ENCODE measurements at regions not wholly inside any gene's neighbourhood (a gene's known extent, or its start where the extent isn't known, plus 50 kb on each side); places are given as distances from the start of the nearest gene placed in this dataset.
"Not testable (repeated sequence)": the region's sequence is repeated elsewhere in the genome, so short reads cannot be mapped to it uniquely, and the experiment has no call there.

DNA sequence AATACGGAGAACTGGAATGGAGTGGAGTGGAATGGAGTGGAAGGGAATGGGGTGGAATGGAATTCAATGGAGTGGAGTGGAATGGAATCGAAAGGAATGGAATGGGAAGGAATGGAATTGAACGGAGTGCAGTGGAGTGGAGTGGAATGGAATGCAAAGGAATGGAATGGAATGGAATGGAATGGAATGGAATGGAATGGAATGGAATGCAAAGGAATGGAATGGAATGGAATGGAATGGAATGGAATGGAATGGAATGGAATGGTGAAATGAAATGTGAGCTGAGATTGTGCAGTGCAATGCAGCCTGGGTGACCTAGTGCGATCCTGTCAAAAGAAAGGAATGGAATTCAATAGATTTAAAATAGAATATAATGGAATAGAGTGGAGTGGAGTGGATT lies 357.3 kb upstream of the WSB1 start:
- not testable (repeated sequence) for DNase-seq

DNA sequence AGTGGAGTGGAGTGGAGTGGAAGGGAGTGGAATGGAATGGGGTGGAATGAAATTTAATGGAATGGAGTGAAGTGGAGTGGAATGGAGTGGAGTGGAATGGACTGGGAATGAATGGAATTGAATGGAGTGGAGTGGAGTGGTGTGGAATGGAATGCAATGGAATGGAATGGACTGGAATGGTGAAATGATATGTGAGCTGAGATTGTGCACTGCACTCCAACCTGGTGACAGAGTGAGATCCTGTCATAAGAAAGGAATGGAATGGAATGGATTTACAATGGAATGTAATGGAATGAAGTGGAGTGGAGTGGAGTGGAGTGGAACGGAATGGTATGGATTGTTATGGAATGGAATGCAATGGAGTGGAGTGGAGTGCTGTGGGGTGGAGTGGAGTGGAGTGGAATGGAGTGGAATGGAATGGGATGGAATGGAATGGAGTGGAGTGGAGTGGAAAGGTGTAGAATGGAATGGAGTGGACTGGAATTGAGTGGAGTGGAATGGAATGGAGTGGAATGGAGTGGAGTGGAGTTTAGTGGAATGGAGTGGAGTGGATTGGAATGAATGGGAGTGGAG lies 356.1 kb upstream of the WSB1 start:
- DNase-seq = not testable (repeated sequence)

DNA sequence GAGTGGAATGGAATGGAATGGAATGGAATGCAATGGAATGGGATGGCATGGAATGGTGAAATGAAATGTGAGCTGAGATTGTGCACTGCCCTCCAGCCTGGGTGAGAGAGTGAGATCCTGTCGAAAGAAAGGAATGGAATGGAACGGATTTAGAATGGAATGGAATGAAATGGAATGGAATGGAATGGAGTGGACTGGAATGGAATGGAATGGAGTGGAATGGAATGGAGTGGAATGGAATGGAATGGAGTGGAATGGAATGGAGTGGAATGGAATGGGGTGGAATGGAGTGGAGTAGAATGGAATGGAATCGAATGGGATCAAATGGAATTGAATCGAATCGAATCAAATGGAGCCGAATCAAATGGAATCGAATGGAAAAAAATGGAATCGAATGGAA lies 354.2 kb upstream of the WSB1 start:
- DNase-seq = not testable (repeated sequence)

DNA sequence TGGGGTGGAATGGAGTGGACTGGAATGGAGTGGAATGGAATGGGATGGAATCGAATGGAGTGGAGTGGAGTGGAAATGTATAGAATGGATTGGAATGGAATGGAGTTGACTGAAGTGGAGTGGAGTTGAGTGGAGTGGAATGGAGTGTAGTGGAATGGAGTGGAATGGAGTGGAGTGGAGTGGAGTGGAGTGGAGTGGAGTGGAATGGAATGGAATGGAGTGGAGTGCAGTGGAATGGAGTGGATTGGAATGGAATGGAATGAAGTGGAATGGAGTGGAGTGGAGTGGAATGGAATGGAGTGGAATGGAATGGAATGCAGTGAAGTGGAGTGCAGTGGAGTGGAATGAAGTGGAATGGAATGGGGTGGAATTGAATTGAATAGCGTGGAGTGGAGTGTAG lies 353.3 kb upstream of the WSB1 start:
- not testable (repeated sequence) for DNase-seq

DNA sequence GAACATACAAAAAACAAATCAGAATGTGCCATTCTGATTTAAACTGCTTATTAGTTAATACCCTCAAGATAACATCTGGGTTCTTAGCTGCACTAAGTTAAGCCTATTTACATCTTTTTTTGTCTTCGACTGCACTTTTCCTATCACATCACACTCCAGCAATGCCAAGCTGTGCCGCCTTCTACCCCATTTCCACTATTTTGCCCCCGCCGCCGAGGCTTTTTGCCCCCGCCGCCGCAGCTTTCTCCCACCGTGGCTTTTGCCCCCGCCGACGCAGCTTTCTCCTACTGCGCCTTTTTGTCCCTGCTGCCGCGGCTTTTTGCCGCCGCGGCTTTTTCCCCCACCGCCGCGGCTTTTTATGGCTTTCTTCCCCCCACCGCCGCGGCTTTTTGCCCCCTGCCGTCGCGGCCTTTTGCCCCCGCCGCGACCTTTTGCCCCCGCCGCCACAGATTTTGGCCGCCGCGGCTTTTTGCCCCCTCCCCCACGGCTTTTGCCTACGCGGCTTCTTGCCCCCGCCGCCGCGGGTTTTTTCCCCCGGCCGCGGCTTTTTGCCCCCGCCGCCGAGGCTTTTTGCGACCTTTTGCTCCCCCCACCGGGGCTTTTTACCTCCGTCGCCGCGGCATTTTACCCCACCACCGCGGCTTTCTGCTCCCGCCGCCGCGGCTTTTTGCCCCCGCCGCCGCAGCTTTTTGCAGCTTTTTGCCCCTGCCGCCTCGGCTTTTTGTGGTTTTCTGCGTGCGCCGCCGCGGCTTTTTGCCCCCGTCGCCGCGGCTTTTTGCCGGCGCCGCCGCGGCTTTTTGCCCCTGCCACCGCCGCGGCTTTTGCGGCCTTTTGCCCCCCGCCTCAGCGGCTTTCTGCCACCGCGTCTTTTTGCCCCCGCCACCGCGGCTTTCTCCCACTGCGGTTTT lies 331.4 kb upstream of the WSB1 start:
- DNase-seq = no peak

DNA sequence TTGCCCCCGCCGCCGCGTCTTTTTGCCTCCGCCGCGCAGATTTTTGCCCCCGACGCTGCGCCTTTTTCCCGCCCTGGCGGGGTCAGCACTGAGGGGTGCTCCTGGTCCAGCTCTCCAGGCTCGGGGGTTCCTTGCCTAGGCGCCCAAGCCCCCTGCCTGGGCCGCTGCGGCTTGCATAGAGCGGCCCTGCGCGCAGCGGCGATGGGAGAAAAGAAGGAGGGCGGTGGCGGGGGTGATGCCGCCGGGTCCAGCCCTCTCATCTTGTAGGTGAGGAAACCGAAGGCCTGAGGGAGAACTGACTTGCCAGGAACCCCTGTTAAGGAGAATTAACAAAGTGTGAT lies 330.8 kb upstream of the WSB1 start:
- DNase-seq = no peak

DNA sequence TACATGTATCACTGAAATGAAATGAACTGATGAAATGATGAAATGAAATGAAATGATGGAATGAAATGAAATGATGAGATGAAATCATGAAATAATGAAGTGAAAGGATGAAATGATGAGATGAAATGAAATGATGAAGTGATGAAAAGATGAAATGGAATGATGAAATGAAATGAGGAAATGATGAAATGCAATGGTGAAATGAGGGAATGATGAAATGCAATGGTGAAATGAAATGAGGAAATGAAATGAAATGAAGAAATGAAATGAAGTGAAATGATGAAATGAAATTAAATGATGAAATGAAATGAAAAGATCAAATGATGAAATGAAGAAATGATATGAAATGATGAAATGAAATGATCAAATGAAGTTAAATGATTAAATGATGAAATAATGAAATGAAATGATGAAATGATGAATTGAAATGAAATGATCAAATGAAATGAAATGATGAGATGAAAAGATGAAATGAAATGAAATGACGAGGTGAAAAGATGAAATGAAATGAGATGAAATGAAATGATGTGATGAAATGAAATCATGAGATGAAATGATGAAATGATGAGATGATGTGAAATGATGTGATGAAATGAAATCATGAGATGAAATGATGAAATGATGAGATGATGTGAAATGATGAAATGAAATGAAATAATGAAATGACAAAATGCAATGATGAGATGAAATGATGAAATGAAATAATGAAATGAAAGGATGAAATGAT lies 327.9 kb upstream of the WSB1 start:
- DNase-seq = not testable (repeated sequence)

DNA sequence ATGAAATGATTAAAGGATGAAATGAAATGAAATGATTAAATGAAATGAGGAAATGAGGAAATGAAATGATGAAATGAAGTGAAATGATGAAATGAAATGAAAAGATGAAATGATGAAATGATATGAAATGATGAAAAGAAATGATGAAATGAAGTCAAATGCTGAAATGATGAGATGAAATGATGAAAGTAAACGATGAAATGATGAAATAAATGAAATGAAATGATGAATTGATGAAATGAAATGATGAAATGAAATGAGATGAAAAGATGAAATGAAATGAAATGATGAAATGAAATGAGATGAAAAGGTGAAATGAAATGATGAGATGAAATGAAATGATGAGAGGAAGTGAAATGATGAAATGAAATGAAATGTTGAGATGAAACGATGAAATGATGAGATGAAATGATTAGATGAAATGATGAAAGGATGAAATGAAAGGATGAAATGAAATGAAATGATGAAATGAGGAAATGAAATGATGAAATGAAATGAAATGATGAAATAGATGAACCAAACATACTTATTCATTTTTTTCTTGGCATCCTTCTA lies 327.2 kb upstream of the WSB1 start:
- DNase-seq = not testable (repeated sequence)

DNA sequence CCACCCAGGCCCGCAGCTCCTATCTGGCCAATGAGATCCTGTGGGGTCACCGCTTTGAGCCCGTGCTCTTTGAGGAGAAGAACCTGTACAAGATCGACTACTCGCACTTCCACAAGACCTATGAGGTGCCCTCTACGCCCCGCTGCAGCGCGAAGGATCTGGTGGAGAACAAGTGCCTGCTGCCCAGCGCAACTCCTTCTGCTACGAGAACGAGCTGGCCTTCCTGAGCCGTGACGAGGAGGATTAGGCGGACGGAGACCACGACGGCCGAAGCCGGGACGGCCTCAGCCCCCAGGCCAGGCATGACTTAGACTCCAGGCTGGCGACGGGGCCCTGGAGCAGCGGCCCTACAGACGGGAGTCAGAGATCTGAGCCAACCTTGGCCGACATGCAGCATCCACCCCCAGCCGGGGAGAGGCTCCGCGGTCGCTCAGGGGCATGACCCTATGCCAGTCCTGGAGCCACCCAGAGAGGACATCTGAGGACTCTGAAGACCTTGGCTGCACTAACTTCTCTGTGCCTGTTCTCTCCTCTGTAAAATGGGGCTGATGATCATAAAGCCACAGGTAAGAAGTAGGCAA lies 312.0 kb upstream of the WSB1 start:
- DNase-seq = not testable (repeated sequence)

DNA sequence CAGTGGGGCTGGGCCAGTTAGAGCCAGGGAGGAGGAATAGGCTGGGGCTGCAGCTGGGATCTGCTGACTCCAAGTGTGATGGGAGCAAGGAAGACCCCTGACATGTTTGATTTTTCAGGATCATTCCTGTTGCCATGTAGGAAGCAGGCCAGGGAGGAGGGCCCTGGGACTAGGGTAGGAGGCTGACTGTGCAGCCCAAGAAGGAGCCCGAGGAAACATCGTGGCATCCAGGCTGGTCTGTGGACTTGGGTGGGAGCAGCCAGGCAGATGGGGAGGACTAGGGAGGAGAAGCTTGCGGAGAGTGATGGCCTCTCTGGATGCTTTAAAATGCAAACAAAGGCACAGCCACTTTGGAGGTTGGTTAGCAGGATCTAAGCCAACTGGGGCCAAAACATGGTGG lies 311.4 kb upstream of the WSB1 start:
- DNase-seq = not testable (repeated sequence)

DNA sequence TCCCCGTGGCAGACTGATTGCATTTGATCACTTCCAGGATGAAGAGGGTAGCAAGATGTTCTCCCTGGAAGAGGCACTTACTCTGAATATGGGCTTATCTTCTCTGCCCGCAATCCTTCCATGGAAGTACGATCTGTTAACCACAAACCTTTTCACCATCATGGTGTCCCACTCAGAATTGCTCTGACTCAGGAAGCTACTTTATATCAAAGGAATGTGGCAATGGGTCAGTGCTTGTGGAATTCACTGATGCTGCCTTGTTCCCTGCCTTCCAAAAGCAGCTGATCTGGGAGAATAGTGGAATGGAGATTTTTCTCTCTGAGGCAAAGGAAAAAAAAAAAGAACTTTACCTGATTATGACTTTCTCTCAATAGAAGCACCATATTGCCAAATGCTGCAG lies 306.1 kb upstream of the WSB1 start:
- DNase-seq = not testable (repeated sequence)

DNA sequence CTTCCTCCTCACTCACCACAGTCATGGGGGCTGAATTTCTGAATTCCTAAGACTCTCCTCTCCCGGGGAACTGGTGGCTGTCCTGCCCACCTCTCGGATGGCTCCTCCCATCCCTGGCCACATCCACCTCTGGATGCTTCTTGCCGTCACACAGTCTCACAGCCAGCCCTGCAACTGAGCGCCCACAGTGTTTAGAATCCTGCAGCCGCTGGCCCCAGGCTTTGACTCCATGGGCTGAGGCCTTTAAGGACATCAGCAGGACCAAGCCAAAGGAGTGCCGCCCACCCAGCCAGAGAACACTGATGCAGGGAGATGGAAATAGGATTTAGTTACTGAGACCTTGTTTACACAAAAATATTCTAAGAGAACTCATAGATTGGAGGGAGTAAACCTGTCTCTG lies 299.3 kb upstream of the WSB1 start:
- DNase-seq = not testable (repeated sequence)

DNA sequence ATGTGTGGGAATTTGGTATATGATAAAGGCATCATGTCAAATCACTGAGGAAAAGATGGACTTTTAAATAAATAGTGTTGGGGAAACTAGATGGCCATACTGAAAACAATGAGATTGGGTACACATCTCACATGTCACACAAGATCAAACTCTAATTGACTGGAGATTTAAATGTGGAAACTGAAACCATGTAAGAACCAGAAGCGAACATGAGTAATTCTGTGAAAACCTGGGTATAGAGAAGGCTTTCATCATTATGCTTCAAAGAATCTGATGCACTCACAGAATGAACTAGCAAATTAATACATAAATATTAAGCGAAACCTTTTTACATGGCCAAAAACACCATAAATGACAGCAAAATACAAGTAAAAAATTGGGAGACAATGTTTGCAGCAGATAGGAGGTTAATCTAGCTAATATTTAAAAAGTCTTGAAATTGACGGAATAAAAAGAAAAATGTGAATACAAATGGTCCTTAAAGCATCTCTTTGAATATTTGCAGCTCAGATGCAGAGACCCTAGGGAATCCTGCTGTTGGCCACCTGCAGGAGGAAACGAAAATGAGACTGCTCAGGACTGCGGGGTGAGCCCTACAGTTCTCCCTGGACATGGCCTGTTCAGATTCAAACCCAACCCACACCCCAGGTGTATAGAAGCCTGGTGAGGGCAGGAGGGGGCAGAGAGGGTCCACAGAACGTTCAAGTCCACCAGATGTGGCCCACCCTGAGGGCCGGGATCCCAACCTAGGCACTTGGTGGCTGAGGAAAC lies 297.6 kb upstream of the WSB1 start:
- not testable (repeated sequence) for DNase-seq

DNA sequence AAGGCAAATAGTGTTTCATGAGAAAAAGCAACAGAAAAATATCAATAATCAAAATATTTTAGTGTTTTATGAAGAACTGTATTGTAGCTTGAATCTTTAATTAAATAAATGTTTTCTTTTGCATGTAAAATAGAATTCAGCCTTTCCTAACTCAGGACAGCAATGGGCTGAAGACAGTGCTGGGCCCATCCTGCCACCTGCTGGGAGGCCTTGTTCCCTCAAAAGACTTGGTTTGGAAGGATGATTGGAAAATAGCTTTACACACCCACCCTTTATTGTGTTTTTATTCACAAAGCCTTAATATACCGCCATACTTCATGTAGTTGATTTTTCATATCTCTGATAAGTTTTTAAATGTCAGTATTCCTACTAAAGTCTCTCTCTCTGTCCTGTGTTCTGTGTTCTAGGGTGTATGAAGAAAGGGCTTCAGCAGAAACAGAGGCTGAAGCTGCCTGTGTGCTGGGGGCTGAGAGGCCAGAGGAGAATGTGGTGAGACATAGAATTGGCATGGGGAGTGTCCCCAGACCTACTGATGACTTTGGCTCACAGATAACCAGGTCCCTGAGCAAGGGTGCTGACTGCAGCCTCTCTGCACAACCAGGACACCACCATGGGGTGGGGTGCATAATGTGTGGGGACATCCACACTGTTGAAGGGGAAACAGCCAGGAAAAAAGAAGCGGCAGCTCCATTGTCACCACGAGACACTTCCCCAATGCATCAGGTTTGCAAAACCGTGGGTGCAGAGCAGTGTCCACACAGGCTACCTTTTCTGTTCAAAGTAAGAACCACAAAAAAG lies 286.0 kb upstream of the WSB1 start:
- DNase-seq = not testable (repeated sequence)

DNA sequence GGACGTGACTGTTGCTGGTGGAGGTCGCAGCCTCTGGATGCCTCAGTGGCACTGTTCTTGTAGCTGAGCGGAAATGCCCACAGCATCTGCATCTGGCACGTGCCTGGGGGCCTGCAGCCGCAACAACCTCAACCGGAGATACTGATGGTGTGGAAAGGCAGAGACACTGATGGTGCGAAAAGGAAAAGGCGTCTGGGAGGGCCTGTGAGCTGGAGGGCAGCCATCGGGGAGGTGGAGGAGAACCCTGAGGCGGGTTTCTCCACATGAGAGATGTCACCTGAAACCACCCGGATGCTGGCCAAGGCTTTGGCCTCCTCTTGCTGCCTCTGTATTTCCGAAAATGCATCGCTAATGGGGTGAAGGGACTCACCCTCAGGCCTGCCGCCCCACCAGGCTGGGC lies 284.8 kb upstream of the WSB1 start:
- no peak for DNase-seq

DNA sequence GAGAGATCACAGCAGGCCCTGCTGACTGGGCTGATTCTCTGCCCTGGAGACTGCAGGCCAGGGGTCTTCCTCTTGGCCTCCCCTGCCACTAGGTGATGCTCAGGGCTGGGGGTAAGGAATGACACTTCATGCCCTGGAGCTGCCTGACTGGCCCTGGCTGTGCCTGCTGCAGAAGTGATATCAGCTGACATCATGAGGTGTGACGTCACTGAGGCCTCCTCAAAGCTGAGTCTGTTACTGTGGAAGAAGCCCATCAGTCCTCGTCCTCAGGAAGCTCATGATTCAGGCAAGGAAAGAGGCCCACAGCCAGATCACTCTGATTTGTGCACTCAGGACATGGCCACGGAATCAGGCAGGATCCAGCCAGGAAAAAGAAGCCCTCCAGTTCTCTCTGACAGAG lies 283.8 kb upstream of the WSB1 start:
- not testable (repeated sequence) for DNase-seq

DNA sequence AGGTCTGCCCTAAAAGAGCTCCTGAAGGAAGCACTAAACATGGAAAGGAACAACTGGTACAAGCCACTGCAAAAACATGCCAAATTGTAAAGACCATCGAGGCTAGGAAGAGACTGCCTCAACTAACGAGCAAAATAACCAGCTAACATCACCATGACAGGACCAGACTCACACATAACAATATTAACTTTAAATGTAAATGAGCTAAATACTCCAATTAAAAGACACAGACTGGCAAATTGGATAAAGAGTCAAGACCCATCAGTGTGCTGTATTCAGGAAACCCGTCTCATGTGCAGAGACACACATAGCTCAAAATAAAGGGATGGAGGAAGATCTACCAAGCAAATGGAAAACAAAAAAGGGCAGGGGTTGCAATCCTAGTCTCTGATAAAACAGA lies 263.4 kb upstream of the WSB1 start:
- not testable (repeated sequence) for DNase-seq

DNA sequence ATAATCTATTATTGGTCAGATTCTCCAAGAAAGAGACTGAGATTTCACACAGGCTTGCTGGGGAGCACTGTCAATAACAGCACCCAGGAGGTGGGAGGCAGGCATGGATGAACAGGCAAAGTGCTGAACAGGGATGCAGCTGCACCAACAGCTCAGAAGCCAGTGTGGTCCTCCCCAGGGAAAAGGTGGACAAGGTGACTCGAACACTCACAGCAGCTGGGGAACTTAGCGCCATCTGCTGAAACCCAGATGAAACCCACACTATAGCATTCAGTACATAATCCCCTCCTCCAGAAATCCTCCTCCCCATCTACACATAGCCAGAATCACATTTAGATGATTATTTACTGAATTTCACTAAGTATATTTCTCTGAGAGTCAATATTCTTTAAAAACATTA lies 255.2 kb upstream of the WSB1 start:
- DNase-seq = no peak

DNA sequence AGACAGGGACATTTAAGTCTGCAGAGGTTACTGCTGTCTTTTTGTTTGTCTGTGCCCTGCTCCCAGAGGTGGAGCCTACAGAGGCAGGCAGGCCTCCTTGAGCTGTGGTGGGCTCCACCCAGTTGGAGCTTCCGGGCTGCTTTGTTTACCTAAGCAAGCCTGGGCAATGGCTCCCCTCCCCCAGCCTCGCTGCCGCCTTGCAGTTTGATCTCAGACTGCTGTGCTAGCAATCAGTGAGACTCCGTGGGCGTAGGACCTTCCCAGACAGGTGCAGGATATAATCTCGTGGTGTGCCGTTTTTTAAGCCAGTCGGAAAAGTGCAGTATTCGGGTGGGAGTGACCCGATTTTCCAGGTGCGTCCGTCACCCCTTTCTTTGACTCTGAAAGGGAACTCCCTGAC lies 248.9 kb upstream of the WSB1 start:
- DNase-seq = not testable (repeated sequence)

DNA sequence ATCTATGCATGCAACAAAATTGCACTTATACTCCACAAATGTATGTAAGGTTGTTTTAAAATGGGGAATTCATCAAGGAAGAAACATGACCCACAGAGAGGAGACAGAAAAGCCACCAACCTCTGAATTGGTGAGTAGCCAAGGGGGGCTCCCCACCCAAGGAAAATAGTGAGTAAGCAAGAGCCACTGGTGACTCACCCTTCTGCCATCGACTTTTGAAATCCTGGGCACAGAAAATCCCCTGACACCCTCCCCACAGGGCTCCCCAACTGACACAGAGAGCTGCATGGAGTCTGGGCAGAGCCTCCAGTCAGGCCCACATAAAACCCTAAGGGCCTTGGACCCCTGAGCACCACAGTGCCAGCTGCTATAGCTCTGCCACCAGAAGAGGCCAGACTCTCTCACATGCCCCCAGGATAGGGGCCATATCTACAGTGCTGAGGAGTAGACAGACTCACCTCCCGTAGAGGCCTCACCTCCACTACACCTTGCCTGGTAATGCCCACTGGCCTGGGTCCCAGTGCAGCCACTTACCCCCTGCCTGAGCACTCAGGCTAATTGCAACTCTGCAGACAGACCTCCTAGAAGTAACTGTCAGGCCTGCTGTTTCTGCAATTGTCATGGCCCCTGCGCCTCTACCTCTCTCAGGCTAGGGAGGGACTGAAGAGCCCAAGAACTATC lies 244.7 kb upstream of the WSB1 start:
- DNase-seq = peak in 1 of 2 experiments; percentile 20

DNA sequence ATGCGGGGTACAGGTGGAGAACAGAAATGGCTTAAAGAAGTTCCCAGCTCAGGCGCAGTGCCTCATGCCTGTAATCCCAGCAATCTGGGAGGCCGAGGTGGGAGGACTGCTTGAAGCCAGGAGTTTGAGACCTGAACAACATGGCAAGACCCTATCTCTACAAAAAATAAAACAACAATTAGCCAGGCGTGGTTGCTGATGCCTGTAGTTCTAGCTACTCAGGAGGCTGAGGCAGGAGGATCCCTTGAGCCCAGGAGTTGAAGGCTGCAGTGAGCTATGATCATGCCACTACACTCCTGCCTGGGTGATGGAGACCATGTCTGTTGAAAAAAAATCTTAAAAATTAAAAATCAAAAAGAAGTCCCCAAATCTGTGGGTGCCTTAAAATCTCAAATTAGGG lies 228.3 kb upstream of the WSB1 start:
- no peak for DNase-seq

Data from activated T-cell treated with anti-CD3 and anti-CD28 coated beads, Interleukin-2, amount 50 U/mL, for 48 hours (primary cell).